ENCODE measurements at regions not wholly inside any gene's neighbourhood (a gene's known extent, or its start where the extent isn't known, plus 50 kb on each side); places are given as distances from the start of the nearest gene placed in this dataset.
"Not testable (repeated sequence)": the region's sequence is repeated elsewhere in the genome, so short reads cannot be mapped to it uniquely, and the experiment has no call there.

GRCh38 chr4:155450676-155451075, 73.9 kb upstream of the MAP9 start:
- DNase-seq (ENCODE audit: low read depth): no peak

GRCh38 chr4:155445306-155445705, 68.5 kb upstream of the MAP9 start:
- no peak for DNase-seq (ENCODE audit: low read depth)

- no peak for DNase-seq (ENCODE audit: low read depth)
These were observed 68.0 kb upstream of the MAP9 start for GRCh38 chr4:155444721-155445120.

GRCh38 chr4:155442267-155443105, 65.7 kb upstream of the MAP9 start:
- peak; percentile 71 for DNase-seq (ENCODE audit: low read depth)

- no peak for DNase-seq (ENCODE audit: low read depth)
These were observed 64.7 kb upstream of the MAP9 start for GRCh38 chr4:155441475-155441874.

- DNase-seq (ENCODE audit: low read depth): not testable (repeated sequence)
These were observed 63.0 kb upstream of the MAP9 start for GRCh38 chr4:155439760-155440159.

GRCh38 chr4:155434904-155435303, 58.1 kb upstream of the MAP9 start:
- no peak for DNase-seq (ENCODE audit: low read depth)

GRCh38 chr4:155434366-155434765, 57.6 kb upstream of the MAP9 start:
- DNase-seq (ENCODE audit: low read depth): no peak

GRCh38 chr4:155433636-155434360, 57.0 kb upstream of the MAP9 start:
- DNase-seq (ENCODE audit: low read depth): peak; percentile 62

- no peak for DNase-seq (ENCODE audit: low read depth)
These were observed 54.4 kb upstream of the MAP9 start for GRCh38 chr4:155430895-155431795.

GRCh38 chr4:155428128-155428527, 51.4 kb upstream of the MAP9 start:
- DNase-seq (ENCODE audit: low read depth): no peak

GRCh38 chr4:155426953-155427352, 50.2 kb upstream of the MAP9 start:
- no peak for DNase-seq (ENCODE audit: low read depth)

All from stromal cell of bone marrow (primary cell).